ENCODE measurements at regions not wholly inside any gene's neighbourhood (a gene's known extent, or its start where the extent isn't known, plus 50 kb on each side); places are given as distances from the start of the nearest gene placed in this dataset.

DNA sequence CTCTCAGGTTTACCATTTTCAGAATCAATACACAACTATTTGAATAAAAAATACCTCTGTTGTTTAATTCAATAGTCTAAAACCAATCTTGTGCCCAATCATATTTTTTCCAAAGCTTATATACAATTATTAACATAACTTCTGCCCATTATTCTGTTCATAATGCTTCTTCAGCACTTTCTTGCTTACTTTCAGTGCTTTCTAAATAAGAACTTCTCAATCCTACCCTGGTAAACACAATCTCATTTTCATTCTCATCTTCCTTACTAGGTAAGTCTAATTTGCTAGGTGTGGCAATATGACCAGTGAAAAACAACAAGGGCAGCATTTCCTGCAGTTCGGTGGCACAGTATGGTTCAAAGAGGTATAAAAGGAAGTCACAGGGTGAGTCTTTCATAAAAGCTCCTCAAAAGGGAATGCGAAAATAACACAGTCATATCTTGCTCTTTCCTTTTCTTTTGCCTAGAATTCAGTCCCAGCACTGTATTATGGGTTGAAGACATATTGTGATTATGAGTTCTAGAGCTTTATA lies 103.5 kb downstream of the FOXG1 start:
- in situ Hi-C loops (cut with HindIII; ENCODE audit: low sequenced_read_pairs): no loop called here
- DNase-seq (ENCODE audit: low read depth): no peak
- TF ChIP-seq CTCF (IDR thresholded peaks at IDR 0.05; ENCODE audit: low read depth, low read length, missing control alignments): no peak
- no peak overlapping the region for H3K4me3 ChIP-seq (ENCODE audit: low read depth, low read length)

GRCh38 chr14:28875934-28876571 lies 109.5 kb downstream of the FOXG1 start:
- no peak overlapping the region for H3K4me3 ChIP-seq (ENCODE audit: low read depth, low read length)
- DNase-seq (ENCODE audit: low read depth): no peak
- in situ Hi-C loops (cut with HindIII; ENCODE audit: low sequenced_read_pairs): no loop called here
- no peak for TF ChIP-seq CTCF (IDR thresholded peaks at IDR 0.05; ENCODE audit: low read depth, low read length, missing control alignments)

DNA sequence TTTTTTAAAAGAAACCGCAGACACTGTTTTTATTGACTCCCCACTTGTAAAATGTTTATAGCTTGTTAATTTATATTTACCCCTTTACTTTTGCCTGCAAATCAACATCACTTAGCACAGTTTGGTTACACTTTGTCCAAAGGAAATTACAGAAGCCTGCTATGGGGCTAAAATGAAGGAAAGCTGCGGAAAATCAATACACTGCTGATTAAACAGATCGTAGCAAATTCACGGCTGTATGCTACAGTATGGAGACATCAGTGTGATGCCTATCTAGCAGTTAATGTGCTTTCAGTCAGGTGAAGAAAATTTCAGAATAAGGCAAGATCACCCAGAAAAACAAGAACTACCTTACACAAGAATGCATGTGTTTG lies 110.0 kb downstream of the FOXG1 start:
- in situ Hi-C loops (cut with HindIII; ENCODE audit: low sequenced_read_pairs): no loop called here
- TF ChIP-seq CTCF (IDR thresholded peaks at IDR 0.05; ENCODE audit: low read depth, low read length, missing control alignments): no peak
- H3K4me3 ChIP-seq (ENCODE audit: low read depth, low read length): no peak overlapping the region
- DNase-seq (ENCODE audit: low read depth): no peak

DNA sequence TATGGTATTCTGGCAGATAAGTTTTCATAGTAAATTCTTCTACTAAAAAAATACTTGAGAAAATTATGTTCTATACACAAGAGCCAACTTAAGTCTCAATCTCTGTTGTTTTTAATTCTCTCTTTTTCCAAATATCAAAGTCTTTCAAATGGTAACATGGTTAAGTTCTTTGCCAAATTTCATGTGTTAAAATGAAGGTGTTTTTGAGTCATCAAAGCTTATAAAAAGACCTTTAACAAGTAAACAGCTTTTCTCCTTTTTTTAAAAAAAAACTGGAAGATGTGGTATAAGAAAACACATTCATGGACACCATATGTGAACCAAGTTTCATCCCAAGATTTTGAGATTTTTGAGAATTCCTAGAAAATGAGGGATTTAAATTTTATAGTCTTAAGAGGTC lies 111.3 kb downstream of the FOXG1 start:
- no peak for DNase-seq (ENCODE audit: low read depth)
- in situ Hi-C loops (cut with HindIII; ENCODE audit: low sequenced_read_pairs): no loop called here
- H3K4me3 ChIP-seq (ENCODE audit: low read depth, low read length): no peak overlapping the region
- TF ChIP-seq CTCF (IDR thresholded peaks at IDR 0.05; ENCODE audit: low read depth, low read length, missing control alignments): no peak

DNA sequence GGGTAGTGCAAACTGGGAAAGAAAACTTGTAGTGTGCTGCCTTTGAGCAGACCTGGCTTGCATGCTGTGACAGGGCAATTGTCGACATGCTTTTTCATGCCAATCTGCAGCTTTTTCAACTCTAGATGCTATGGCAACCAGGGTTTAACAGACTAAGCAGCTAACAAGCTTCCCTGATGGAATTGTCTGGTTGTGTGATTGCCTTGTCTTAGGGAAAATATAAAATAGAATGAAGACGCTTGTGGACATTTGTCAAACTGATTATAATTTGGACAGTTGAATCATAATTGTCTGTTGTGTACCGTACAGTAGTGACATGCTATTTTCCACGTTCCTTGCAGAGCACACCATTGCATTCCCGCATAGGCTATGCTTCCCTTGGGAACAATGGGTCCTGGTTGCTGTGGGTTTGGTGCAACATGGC lies 113.0 kb downstream of the FOXG1 start:
- no peak for TF ChIP-seq CTCF (IDR thresholded peaks at IDR 0.05; ENCODE audit: low read depth, low read length, missing control alignments)
- in situ Hi-C loops (cut with HindIII; ENCODE audit: low sequenced_read_pairs): no loop called here
- DNase-seq (ENCODE audit: low read depth): no peak
- H3K4me3 ChIP-seq (ENCODE audit: low read depth, low read length): no peak overlapping the region

DNA sequence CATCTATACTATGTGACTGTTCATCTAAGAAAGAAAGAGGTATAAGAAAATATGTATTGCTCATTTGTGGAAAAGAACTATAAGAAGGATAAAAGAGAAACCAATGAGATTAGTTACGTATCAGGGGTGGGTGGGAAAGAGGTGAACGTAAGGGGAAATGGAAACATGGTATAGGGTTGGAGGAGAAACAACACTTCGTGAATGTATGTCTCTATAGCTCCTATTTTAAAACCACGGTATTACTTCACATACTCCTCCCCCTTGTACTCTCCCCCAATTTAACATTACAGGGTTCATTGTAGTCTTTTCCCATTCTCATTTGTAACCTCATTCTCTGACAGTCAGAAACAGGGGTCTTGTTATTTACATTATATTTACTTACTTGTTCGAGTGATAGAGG lies 120.4 kb downstream of the FOXG1 start:
- no peak for TF ChIP-seq CTCF (IDR thresholded peaks at IDR 0.05; ENCODE audit: low read depth, low read length, missing control alignments)
- no peak for DNase-seq (ENCODE audit: low read depth)
- in situ Hi-C loops (cut with HindIII; ENCODE audit: low sequenced_read_pairs): no loop called here
- H3K4me3 ChIP-seq (ENCODE audit: low read depth, low read length): no peak overlapping the region

All from astrocyte of the cerebellum (primary cell).